ENCODE measurements at regions not wholly inside any gene's neighbourhood (a gene's known extent, or its start where the extent isn't known, plus 50 kb on each side); places are given as distances from the start of the nearest gene placed in this dataset.
A peak's percentile ranks its signal among the peaks of the same experiment; 100 is the strongest.
"Not testable (repeated sequence)": the region's sequence is repeated elsewhere in the genome, so short reads cannot be mapped to it uniquely, and the experiment has no call there.

- no peak overlapping the region for H3K4me3 ChIP-seq
- TF ChIP-seq CTCF (IDR thresholded peaks at IDR 0.05) = no peak
- H3K9me3 ChIP-seq = no peaks in the 10 kb centered on the region
- peak overlapping the region; percentile 55 to 62 for H3K27ac ChIP-seq
- H3K36me3 ChIP-seq = no peaks in the 10 kb centered on the region
- peaks cover 0 to 7% of the 10 kb centered on the region in 2 donors for H3K27me3 ChIP-seq
- DNase-seq = no peak
- peaks cover 0 to 17% (median 0%) of the 10 kb centered on the region in 4 donors for H3K4me1 ChIP-seq
- intact Hi-C loops (cut with DNase I; ENCODE audit: low total_unique reads) = no loop called here
These were observed 364.4 kb downstream of the C16orf95 start for GRCh38 chr16:86952769-86953168.

- Histone ChIP-seq H3K4me1 (peaks cover 0 to 17% (median 0%) of the 10 kb centered on the region in 4 donors), H3K4me3 (no peak overlapping the region), H3K9me3 (no peaks in the 10 kb centered on the region), H3K36me3 (no peaks in the 10 kb centered on the region), H3K27me3 (peaks cover 0 to 10% of the 10 kb centered on the region in 2 donors), H3K27ac (peak overlapping the region; percentile 23 to 62)
- DNase-seq = no peak
- intact Hi-C loops (cut with DNase I; ENCODE audit: low total_unique reads) = no loop called here
- TF ChIP-seq CTCF (IDR thresholded peaks at IDR 0.05) = no peak
These were observed 363.4 kb downstream of the C16orf95 start for GRCh38 chr16:86953631-86954391.

GRCh38 chr16:86955136-86955855, 361.9 kb downstream of the C16orf95 start:
- no peaks in the 10 kb centered on the region for H3K36me3 ChIP-seq
- DNase-seq = no peak
- TF ChIP-seq CTCF (IDR thresholded peaks at IDR 0.05) = no peak
- H3K4me3 ChIP-seq = no peak overlapping the region
- intact Hi-C loops (cut with DNase I; ENCODE audit: low total_unique reads) = no loop called here
- no peak overlapping the region for H3K27ac ChIP-seq
- H3K27me3 ChIP-seq = peaks cover 0 to 14% of the 10 kb centered on the region in 2 donors
- no peaks in the 10 kb centered on the region for H3K9me3 ChIP-seq
- peaks cover 0 to 17% (median 0%) of the 10 kb centered on the region in 4 donors for H3K4me1 ChIP-seq

GRCh38 chr16:86956437-86956836, 360.8 kb downstream of the C16orf95 start:
- Histone ChIP-seq H3K27ac (no peak overlapping the region), H3K4me1 (peaks cover 0 to 13% (median 2%) of the 10 kb centered on the region in 4 donors), H3K27me3 (peaks cover 0 to 21% of the 10 kb centered on the region in 2 donors), H3K9me3 (no peaks in the 10 kb centered on the region), H3K4me3 (no peak overlapping the region), H3K36me3 (no peaks in the 10 kb centered on the region)
- intact Hi-C loops (cut with DNase I; ENCODE audit: low total_unique reads) = no loop called here
- TF ChIP-seq CTCF (IDR thresholded peaks at IDR 0.05) = no peak
- no peak for DNase-seq

- intact Hi-C loops (cut with DNase I; ENCODE audit: low total_unique reads); H3K4me1 ChIP-seq; DNase-seq; H3K27ac ChIP-seq; H3K4me3 ChIP-seq; H3K36me3 ChIP-seq; H3K9me3 ChIP-seq: not testable (repeated sequence)
- H3K27me3 ChIP-seq = peaks cover 0 to 21% of the 10 kb centered on the region in 2 donors
These were observed 359.5 kb downstream of the C16orf95 start for GRCh38 chr16:86957662-86958198.

- Histone ChIP-seq H3K27ac (no peak overlapping the region), H3K9me3 (no peaks in the 10 kb centered on the region), H3K4me3 (no peak overlapping the region), H3K27me3 (peaks cover 0 to 21% of the 10 kb centered on the region in 2 donors), H3K4me1 (peaks cover 0 to 4% (median 0%) of the 10 kb centered on the region in 4 donors), H3K36me3 (no peaks in the 10 kb centered on the region)
- no peak for DNase-seq
- intact Hi-C loops (cut with DNase I; ENCODE audit: low total_unique reads) = no loop called here
- TF ChIP-seq CTCF (IDR thresholded peaks at IDR 0.05) = no peak
These were observed 358.8 kb downstream of the C16orf95 start for GRCh38 chr16:86958423-86958822.
